HEK293T (cell line): ENCODE measurements at regions not wholly inside any gene's neighbourhood (a gene's known extent, or its start where the extent isn't known, plus 50 kb on each side); places are given as distances from the start of the nearest gene placed in this dataset.

Experiments
- BHLHE40 ChIP-seq: fragments of 450-650 bp; IDR thresholded peaks from 2 replicates; pipeline ENCODE4 v1.6.1; 2016; ENCODE audit warnings: mild to moderate bottlenecking, moderate library complexity, borderline replicate concordance
- CTBP1 ChIP-seq: fragments of 450-650 bp; IDR thresholded peaks from 2 replicates; pipeline ENCODE4 v1.6.1; 2016; ENCODE audit warnings: borderline replicate concordance
- FOXK2 ChIP-seq: fragments of 450-650 bp; IDR thresholded peaks from 2 replicates; pipeline ENCODE4 v1.6.1; 2016; ENCODE audit warnings: mild to moderate bottlenecking
- HDGF ChIP-seq: fragments of 450-650 bp; IDR thresholded peaks from 2 replicates; pipeline ENCODE4 v1.6.1; 2017; ENCODE audit warnings: antibody characterized with exemption, borderline replicate concordance
- L3MBTL2 ChIP-seq: fragments of 450-650 bp; conservative IDR thresholded peaks from 2 replicates; pipeline ENCODE4 v1.6.1; 2016; ENCODE audit warnings: mild to moderate bottlenecking
- NFRKB ChIP-seq: fragments of 450-650 bp; IDR thresholded peaks from 2 replicates; pipeline ENCODE4 v1.6.1; 2016; ENCODE audit warnings: mild to moderate bottlenecking, moderate library complexity
- PKNOX1 ChIP-seq: fragments of 450-650 bp; IDR thresholded peaks from 2 replicates; pipeline ENCODE4 v1.6.1; 2016
- SP1 ChIP-seq: fragments of 450-650 bp; IDR thresholded peaks from 2 replicates; pipeline ENCODE4 v1.6.1; 2017
- SUZ12 ChIP-seq: fragments of 450-650 bp; IDR thresholded peaks from 2 replicates; pipeline ENCODE4 v1.6.1; 2016; ENCODE audit warnings: mild to moderate bottlenecking
- TARDBP ChIP-seq: fragments of 450-650 bp; IDR thresholded peaks from 2 replicates; pipeline ENCODE4 v1.6.1; 2016

- TF ChIP-seq BHLHE40 = no peak
- no peak for TF ChIP-seq HDGF
- TF ChIP-seq NFRKB = no peak
- no peak for TF ChIP-seq SP1
- no peak for TF ChIP-seq L3MBTL2
- no peak for TF ChIP-seq CTBP1
- no peak for TF ChIP-seq SUZ12
- no peak for TF ChIP-seq FOXK2
- TF ChIP-seq PKNOX1 = no peak
- TF ChIP-seq TARDBP = no peak
Measured at GRCh38 chr5:36393656-36394428, 92.1 kb upstream of the RANBP3L start.
